DMS79 (cell line): ENCODE measurements at regions not wholly inside any gene's neighbourhood (a gene's known extent, or its start where the extent isn't known, plus 50 kb on each side); places are given as distances from the start of the nearest gene placed in this dataset.

Experiments
- DNase-seq: peaks from one replicate; lab custom pipeline; 2025; lab: John Stamatoyannopoulos, UW

DNA sequence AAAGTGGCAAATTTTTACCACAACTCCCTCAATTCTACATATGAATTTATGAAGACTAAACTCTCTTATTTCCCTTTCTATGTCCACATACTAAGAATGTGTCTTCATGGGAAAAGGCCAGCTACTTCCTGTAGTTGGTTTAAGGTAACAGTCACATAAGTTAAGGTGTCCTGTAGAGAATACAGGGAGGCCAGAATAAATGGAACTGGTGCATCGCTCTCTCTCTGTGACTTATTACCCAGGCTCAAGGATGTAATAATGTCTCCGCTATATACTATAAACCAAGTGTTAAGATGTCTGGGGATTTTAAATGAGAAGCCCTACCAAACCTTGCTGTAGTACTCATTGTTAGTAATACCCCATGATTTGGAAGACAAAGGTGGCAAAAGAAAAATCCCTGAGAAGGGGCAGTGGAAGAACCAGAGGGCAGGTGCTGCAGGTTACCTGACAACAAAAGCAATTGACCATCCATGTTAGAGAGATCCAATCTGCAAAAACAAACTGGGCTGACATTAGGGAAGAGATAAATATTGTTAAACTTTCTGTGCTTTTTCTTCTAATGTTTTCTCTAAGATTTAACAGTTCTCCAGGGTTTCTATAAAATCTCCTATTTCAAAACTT is 372.8 kb downstream of the TMX3 start:
- no peak for DNase-seq

DNA sequence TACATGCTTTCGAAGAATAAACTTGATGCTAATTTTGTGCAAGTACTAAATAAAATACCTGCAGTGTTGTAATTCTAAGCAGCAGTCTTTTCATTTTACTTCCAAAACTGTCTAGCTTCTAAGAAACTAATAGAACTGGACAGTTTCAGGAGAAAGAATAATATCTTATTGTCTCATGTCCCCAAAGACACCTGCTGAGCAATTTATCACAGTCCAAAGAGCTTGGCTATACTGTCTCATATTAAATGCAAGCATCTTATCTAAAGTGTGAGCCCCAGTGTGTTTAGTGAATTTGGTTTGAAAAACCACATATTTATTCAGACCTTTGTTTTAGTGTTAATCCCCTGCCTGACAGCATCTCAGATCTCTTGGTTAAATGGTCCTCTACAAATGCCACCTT is 374.3 kb downstream of the TMX3 start:
- DNase-seq, result no peak

DNA sequence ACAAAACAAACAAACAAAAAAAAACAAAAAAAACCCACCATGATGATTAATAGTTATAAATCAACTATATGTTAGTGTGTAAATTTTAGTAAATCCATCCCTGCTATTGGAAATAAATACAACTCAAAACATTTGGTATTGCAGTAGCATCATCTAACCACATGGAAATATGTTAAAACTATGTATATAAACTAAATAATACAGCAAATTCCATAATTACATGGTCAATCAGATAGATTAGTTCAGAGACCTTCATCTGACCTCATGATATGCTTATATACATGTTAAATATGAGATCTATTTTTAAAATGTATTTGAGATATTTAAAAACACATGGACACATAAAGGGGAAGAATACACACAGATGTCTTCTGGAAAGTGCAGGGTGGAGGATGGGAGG is 384.2 kb downstream of the TMX3 start:
- no peak for DNase-seq

DNA sequence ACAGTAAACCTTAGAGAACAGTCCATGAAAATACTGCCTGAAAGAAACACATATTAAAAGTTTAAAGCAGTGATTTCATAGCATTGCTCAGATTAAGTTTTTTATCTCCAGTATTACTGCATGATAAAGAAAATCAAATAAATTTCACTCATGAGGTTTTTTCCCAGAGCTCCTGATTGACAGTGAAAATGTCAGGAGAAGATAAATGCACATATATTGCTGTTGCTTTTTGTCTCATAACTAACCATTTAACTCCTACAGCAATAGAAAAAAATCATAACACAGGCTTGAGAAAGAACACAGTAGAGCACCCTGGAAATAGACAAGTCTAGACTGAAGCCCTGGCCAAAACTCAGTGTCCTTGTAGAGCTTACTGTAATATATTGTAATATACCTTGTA is 391.0 kb downstream of the TMX3 start:
- DNase-seq, result no peak

DNA sequence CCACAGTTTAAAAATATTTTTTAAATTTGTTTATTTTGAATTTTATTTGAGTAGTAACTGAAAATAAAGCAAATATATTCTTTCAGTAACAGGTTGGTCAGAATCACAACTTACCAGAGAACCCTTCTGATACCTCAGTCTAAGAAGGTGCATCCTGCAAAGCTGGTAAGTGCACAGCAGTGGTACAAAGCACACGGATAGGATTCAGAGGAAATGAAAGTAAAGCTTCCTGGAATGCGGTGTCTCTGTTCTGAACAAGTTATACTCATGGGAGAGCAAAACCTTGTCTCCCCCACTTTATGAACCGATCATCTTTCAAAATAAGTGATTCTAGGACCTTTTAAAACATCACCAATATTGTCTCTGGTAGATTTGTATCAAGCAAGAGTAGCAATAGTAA is 398.3 kb downstream of the TMX3 start:
- no peak for DNase-seq

DNA sequence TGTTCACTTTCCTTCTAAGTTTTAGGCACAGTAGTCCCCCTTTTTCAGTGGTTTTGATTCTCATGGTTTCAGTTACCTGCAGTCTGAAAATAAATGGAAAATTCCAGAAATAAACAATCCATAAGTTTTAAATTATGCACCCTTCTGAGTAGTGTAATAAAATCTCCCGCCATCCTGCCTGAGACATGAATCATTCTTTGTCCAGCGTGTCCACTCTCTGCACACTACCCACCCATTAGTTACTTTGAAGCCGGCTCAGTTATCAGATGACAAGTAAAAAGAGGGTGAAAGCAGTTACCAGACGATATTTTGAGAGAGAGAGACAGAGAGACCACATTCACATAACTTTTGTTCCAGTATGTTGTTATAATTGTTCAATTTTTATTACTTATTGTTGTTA is 400.5 kb downstream of the TMX3 start:
- no peak for DNase-seq

DNA sequence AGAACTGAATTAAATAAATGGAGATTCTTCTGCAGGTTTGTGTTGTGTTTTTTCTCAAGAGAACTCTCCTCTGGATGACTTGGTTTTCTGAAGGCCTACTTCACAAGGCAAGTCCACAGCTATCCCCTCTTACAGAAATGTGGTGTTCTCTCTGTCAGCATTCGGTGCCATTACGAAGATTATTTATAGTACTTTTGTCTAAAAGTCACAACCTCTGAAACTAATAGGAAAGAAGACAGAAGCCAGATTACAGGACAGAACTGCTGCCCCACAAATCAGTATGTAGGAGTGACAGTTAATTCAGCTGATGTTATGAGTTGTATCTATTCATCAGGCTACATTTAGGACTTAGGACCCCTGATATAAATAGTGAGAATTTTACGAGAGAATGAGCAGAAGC is 413.5 kb downstream of the TMX3 start:
- no peak for DNase-seq

DNA sequence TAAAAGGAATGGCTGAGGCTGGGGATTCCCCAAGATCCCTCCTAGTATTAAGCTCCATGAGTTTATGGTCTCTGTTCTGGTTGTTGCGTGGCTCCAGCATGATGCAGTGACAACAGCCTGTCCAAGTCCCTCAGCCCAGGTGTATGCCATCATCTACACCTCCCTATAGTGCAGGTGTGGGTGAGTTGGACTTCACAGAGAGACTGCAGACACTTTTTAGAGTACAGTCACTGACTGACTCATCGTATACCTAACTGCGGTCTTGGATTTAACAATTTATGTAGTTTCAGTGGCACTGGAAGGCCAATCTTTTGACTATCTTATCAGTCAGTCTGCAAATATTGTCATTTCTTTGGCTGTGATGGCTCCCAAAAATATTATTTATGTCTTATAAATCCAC is 415.0 kb downstream of the TMX3 start:
- no peak for DNase-seq

DNA sequence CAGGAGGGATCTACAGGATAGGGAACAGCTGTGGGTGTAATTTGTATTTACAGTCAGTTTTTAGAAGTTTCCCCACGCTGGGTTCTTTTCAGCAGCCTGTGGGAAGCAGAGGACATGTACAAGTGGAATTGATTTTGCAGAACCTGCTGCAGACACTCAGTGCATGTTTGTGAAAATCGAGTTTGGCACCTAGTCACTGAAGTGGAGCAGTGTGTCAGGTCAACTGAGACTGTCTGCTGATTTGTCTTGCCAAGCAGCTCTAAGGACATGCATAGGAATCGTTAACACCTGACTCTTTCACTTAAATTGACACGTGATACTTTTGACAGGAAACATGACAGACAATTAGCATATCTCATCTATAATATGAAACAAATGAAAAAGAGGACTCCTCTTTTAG is 416.6 kb downstream of the TMX3 start:
- no peak for DNase-seq

DNA sequence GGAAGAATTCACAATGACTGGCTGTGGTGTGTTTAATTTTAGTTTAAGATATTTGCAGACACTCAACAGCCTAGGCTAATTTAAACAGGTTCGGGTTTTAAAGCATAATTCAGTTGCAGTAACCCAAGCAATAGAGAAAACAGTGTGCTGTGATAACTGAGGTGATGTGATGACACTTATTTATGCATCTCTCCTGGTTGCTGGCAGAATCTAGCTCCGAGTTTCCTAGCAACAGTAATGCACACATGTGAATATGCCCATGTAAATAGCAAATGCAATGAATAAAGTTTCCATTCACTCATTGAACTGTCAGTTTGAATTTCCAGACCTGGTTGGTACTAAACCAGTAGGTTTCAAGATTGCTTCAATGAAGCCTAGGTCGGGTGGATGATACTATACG is 426.5 kb downstream of the TMX3 start:
- DNase-seq, result no peak

DNA sequence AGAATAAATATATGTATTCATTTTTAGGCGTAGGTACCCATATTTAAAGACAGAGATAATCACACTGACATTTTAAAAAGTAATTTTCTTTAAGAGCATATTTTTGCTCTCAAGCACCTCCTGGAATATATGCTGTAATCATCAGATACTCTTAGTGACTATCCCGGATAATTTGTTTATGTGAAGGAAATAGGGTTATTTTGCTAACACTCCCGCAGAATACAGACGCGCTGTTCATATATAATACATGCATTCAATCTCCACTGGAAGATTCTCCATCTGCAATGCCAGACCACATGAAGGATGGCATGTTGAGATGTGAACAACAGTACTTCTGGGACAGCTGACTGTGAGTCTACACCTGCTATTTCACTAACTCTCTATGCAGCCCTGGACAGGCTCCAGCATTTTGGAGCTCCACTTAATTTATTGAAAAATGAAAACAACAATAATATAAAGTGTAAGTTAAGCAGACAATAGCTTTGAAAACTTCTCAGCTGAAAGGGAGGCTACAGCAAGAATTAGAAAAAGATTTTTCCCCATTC is 430.6 kb downstream of the TMX3 start:
- no peak for DNase-seq

DNA sequence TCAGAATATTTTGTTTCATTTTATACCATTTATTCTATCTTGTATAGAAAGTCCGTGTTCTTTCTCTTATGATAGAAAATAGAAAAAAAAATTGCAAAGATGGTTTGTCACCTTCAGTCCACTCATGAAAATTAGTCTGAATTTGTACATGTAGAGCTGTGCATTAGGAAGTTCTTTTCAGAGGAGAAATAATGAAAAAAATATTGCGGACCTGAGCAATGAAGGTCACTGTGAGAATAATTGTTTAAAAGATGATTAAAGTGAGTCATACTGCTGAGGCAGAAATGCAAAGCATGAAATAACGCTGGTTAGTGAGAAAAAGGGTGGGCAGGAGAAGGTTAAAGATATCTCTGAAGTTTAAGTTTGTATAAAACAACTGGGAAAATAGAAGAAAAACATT is 431.1 kb downstream of the TMX3 start:
- DNase-seq, result no peak

DNA sequence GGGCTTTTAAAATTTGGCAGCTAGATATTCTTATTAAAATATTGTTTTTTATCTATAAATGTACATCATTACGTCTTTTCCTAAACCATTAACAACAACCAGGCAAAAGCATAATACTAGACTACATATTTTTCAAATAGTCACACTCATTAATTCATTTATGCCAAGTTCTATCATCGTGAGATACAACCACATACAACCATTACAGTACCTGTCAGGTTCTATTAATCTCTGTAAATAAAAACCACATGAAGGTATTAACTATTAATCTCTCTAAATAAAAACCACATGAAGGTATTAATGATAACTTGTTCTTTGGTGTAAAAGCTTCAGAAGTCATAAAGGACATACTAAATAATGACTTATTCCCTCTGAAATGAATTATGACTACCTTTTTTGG is 432.7 kb downstream of the TMX3 start:
- DNase-seq, result no peak

DNA sequence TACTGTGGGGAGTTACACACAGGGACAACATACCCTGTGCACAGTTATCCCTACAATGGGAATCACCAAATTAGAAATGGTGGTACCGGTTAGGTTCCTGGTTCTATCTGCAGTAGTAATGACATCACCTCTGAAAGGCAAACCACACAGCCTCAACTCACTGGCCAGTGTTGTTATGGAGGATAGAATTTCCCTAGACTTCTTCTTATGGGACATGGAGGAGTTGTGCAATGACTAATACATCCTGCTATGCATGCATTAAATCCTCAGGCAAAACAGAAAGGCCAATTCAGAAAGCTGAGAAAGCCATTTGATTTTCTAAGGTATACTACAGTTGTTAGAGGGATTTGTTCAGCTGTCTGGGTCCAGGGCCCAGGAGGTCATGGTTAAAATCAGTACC is 439.3 kb downstream of the TMX3 start:
- DNase-seq, result no peak

DNA sequence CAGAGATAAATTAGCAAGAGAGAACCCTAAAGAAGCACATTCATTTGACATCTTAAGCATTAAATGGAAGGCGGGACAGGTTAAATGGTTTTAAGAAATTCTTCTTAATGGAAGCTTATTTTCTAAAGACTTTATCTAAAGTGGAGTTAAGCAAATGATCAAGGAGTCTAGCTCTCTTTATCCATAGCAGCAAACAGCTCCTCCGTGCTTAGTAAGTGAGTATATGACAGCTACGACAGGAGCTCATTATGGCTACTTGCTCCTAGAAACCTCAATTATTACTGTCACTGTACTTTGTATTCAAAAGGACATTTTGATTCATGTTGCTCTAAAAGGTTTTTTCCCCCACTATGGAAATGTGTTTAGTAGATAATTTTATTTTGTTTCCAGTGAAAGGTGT is 444.9 kb downstream of the TMX3 start:
- DNase-seq, result no peak

DNA sequence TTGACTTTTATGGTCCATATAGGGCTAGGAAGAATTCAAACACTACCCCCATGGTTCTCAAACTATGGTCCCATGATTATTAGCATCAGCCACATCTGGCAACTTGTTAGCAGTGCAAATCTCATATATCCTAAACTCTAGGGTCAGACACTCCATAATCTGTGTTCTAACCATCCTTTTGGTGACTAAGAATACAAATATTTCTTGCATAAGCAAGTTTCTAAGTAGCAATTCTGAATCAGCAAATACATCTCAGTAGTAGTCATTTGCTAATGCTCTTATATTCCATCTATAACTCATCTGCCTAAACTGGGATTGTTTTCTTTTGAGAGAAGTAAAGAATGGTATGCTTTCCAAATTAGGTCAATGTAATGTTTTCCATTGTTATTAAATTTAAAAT is 447.3 kb downstream of the TMX3 start:
- DNase-seq, result no peak

DNA sequence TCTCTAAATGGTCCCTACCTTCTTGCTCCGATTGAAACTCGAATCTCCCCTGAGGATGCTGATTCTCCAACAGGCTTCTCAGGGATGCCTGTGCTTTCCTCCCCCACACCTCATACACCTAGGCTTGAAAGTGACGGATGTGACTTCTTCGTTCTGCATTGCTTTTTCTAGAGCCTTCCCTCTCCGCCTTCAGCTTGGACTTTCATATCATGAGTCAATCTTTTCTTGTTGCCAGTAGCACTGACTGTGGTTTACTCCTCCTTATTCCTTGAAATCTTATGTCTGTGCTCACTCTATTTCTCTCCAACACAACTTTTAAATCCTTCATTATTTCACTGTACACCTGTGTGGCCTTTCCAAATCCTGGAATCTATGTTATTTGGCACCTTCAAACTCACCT is 451.4 kb downstream of the TMX3 start:
- no peak for DNase-seq

DNA sequence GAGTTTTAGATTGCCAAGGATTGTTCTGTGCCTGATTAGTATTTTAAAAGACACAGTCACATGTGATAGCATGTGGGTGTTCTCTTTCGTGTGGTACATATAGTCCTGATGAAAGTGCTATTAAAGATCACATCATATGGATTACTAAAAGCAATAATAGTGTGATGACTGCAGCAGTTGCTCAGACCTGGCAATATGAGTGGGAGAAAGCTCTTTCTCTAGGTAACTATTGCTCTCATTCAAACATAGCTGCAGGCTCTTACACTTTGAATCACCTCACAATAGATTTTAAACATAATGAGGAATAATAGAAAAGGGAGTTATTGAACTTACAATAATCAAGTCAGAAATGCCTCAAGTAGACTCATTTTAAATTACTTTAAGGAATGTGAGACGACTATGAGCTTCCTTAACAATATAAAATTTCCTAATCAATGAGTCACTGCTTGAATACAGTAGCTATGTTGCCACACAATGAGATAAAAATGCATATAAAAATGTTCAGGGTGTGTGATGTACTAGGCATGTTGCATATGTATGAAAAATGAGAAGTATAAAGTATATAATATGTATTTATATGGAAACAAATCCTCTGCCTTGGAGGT is 452.1 kb downstream of the TMX3 start:
- DNase-seq, result no peak

DNA sequence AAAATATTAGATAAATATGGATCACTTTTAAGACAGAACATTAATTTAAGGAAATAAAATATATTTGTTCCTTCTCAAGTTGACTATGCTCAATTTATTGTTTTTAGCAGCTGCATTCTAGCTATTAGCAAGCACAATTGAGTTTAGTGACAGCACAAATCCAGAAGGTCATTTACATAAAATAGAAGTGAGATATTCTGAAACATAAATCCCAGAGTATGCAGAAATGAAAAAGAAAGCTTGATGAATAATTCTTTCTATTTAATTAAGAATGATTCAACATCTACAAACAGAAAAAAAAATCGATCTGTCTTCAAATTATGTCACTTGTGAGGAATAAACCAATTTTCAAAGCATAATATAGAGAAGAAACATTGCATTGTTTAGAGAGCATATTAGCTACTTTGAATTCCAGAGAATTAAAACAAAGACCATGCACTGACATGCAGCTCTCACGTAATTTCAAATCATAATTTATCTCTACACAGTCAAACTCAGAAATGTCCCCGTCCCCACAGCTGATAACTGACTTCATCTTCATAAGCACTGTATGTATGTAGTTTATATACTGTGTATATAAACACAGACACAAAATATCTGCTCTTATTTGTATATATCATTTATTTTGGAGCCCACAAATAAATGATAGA is 458.4 kb downstream of the TMX3 start:
- no peak for DNase-seq

DNA sequence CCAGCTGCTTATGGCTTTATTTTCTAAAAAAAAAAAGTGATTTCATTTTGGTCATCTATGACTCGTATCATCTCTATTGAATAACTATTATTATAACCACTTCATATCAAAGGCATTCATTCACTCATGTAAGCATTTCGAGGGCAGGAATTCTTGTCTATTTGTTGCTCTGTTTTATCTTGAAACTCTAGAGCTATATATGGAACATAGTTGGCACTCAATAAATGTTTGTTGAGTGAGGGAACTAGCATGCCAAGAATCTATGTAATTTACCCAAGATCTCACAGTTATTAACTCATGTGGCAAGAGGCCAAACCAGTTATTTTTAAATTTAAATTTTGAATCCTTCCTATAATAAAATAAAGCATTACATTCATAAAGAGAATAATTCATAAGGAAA is 470.1 kb downstream of the TMX3 start:
- no peak for DNase-seq

DNA sequence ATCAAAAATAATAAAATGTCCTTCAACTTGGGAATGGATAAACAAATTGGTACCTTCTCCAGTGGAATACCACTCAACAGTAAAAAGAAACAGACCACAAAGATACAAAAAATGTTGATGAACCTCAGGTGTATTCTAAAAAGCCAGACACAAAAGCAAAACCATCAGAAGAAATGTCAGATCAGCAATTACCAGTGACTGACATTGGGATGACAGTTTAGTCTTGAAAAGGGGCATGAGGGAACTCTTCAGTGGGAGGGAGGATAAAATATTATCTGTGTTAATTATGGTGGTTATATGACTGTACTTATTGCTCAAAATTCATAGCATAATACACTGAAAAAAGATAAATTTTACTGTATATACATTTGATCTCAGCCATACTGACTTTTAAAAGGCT is 473.0 kb downstream of the TMX3 start:
- no peak for DNase-seq

DNA sequence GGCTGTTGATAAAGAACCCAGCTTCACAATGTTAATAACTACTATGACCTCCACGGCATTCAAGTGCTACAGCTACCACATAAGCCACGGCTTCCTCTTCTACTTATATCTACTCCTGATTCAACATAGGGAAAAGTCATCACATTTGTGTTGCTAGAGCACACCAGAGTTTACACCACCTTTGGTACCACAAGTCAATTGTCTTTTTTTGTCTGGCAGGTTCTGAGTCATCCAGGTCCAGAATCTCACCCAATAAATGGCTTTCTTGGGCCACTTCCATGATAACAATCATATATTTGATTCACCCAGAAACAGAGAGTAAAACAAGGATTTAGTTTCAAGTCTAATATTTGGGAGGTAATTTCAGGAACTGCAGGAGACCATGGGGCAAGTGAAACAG is 480.2 kb downstream of the TMX3 start:
- no peak for DNase-seq

DNA sequence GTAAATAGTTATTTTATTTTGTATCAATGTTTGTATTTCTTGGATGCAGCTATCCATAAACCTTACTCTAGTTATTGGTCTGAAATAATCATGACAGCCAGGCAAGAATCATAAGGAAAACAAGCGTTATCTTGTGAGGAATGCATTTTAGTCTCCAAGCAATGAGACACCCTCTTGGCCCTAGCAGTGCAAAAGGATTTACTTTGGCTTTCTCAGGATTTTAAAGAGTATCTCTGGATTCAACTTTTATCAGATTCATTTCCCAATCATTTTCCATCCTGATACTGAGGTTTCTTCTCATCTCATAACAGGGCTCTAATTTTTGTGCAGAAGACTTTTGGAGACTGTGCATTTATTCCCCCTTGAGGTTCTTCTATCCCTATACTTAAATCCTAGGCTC is 480.8 kb downstream of the TMX3 start:
- no peak for DNase-seq

DNA sequence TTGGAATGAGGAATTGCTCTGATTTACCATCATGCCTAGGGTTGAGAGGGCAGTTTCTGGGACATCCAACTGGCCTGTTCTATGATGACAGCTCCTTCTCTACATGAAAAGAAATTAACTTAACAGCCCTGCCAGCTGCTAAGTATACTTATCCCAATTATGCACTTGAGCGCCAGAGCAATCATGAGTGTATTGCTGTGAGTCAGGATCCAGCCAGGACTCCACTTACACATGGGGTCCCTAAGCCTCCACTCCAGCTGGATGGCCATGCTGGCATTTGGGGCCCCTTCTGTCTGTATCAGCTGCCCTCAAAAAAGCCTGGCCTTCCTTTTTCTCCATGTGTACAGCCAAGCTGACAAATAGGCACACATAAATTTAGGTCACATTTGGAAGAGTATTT is 481.9 kb downstream of the TMX3 start:
- DNase-seq, result peak; percentile 77
